ENCODE measurements at regions not wholly inside any gene's neighbourhood (a gene's known extent, or its start where the extent isn't known, plus 50 kb on each side); places are given as distances from the start of the nearest gene placed in this dataset.

DNA sequence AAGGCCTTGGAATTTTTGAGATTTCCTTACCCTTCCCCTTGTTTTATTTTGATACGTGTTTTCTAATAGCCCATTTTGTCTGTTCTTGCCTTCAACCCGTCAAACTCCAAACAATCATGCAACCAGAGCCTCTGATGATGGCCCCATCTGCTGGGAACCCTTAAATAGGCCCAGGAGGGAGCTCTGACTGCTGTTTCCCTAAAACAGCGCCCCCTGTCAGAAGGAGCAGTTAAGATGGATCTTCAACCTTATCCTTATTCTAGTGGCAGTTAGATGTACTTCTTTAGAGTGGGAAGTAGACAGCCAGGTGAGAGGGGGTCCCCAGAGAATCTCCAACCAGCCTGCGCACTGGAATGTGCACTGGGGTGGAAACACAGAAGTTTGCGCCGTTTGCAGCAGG lies 1031.0 kb upstream of the PCDH9 start:
- WGBS, result 87% methylated on average over 6 of the region's 6 CpGs
- Histone ChIP-seq H3K27ac (no peak overlapping the region), H3K36me3 (no peaks in the 10 kb centered on the region), H3K4me3 (no peak overlapping the region), H3K4me1 (replicated peaks) (no peaks in the 10 kb centered on the region), H3K9me3 (no peaks in the 10 kb centered on the region), H3K27me3 (replicated peaks; ENCODE audit: insufficient read depth) (no peaks in the 10 kb centered on the region)
- no peak for TF ChIP-seq POLR2A (IDR thresholded peaks at IDR 0.05)
- TF ChIP-seq, protein P1, sequence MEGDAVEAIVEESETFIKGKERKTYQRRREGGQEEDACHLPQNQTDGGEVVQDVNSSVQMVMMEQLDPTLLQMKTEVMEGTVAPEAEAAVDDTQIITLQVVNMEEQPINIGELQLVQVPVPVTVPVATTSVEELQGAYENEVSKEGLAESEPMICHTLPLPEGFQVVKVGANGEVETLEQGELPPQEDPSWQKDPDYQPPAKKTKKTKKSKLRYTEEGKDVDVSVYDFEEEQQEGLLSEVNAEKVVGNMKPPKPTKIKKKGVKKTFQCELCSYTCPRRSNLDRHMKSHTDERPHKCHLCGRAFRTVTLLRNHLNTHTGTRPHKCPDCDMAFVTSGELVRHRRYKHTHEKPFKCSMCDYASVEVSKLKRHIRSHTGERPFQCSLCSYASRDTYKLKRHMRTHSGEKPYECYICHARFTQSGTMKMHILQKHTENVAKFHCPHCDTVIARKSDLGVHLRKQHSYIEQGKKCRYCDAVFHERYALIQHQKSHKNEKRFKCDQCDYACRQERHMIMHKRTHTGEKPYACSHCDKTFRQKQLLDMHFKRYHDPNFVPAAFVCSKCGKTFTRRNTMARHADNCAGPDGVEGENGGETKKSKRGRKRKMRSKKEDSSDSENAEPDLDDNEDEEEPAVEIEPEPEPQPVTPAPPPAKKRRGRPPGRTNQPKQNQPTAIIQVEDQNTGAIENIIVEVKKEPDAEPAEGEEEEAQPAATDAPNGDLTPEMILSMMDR (IDR thresholded peaks at IDR 0.05), result no peak
- TF ChIP-seq POLR2AphosphoS5 (IDR thresholded peaks at IDR 0.05), result no peak
- intact Hi-C loops (cut with DNase I), result no loop called here
- no peak for DNase-seq (ENCODE audit: low spot score)

DNA sequence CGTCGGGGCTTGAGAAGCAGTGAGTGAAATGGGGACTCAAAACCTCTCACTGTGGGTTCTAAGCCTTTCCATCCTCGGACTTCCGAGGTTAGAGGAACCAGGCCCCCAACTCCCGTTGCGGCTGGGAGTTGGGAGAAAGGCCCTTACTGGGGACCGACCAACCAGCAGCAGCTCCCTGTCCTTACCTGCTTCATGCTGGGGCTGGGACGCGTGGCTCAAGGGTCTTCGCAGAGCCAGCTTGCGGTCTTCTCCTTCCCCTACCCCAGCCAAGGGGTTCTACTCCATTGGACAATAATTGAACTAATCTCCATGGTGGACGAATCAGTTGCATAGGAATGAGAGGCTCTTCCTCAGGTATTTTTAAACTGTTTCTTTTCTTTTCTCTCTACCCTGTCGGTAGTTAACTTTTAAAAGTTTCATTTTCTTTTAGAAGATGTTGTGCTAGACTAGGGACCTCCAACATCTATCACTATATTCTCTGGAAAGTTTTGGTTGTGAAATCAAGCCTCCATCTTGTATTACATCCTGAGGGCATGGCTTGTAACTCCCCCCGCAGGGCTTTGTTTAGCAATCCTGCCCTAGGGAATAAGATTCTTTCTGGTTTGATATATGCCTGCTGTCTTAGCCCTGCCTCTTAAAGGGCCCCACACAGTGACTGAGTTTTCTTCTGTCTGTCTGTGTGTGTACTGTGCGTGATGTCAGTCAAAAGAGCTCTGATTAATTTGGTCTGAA lies 1027.1 kb upstream of the PCDH9 start:
- 88% methylated on average over 15 of the region's 15 CpGs for WGBS
- H3K4me1 ChIP-seq (replicated peaks), result no peaks in the 10 kb centered on the region

GRCh38 chr13:68254151-68254550 lies 1024.0 kb upstream of the PCDH9 start:
- TF ChIP-seq, protein P1 (IDR thresholded peaks at IDR 0.05), result no peak
- no peak for TF ChIP-seq POLR2A (IDR thresholded peaks at IDR 0.05)
- TF ChIP-seq POLR2AphosphoS5 (IDR thresholded peaks at IDR 0.05), result no peak
- Histone ChIP-seq H3K27me3 (replicated peaks; ENCODE audit: insufficient read depth) (no peaks in the 10 kb centered on the region), H3K27ac (no peak overlapping the region), H3K4me1 (replicated peaks) (no peaks in the 10 kb centered on the region), H3K4me3 (no peak overlapping the region), H3K36me3 (no peaks in the 10 kb centered on the region), H3K9me3 (no peaks in the 10 kb centered on the region)
- no peak for DNase-seq (ENCODE audit: low spot score)
- intact Hi-C loops (cut with DNase I), result no loop called here
- WGBS, result 68% methylated on average over 4 of the region's 4 CpGs

More for the DNA sequence above, 1027.1 kb upstream of the PCDH9 start:
- intact Hi-C loops (cut with DNase I), result no loop called here
- TF ChIP-seq POLR2AphosphoS5 (IDR thresholded peaks at IDR 0.05) (no peak), POLR2A (IDR thresholded peaks at IDR 0.05) (no peak)
- TF ChIP-seq, protein P1 (IDR thresholded peaks at IDR 0.05), result no peak
- no peak for DNase-seq (ENCODE audit: low spot score)
- Histone ChIP-seq H3K36me3 (no peaks in the 10 kb centered on the region), H3K9me3 (no peaks in the 10 kb centered on the region), H3K4me3 (no peak overlapping the region), H3K27ac (no peak overlapping the region), H3K27me3 (replicated peaks; ENCODE audit: insufficient read depth) (no peaks in the 10 kb centered on the region)

DNA sequence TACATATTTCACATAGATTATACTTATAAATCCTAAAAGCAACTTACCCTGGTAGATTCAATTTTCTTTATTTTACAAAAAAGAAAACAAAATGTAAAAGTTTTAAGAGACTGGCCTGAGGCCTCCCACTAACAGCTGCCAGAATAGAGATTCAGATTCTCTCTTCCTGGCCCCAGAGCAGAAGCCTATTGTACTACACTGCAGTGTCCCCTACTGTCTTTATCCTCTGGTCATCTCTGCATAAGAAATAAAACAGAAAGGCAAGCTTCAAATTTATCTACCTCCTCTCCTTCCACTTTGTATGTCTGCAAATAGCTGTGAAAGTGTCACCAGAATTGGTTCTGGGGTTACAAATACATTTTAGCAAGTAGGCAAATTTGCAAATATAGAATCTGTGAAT lies 1004.1 kb upstream of the PCDH9 start:
- H3K9me3 ChIP-seq, result no peaks in the 10 kb centered on the region
- no peaks in the 10 kb centered on the region for H3K27me3 ChIP-seq (replicated peaks; ENCODE audit: insufficient read depth)
- H3K4me1 ChIP-seq (replicated peaks), result no peaks in the 10 kb centered on the region
- no peak for DNase-seq (ENCODE audit: low spot score)
- intact Hi-C loops (cut with DNase I), result no loop called here
- H3K27ac ChIP-seq, result no peak overlapping the region
- H3K4me3 ChIP-seq, result no peak overlapping the region
- no peaks in the 10 kb centered on the region for H3K36me3 ChIP-seq
- TF ChIP-seq, protein P1 (IDR thresholded peaks at IDR 0.05), result no peak
- no peak for TF ChIP-seq POLR2A (IDR thresholded peaks at IDR 0.05)
- TF ChIP-seq POLR2AphosphoS5 (IDR thresholded peaks at IDR 0.05), result no peak
